ENCODE measurements at regions not wholly inside any gene's neighbourhood (a gene's known extent, or its start where the extent isn't known, plus 50 kb on each side); places are given as distances from the start of the nearest gene placed in this dataset.
"Not testable (repeated sequence)": the region's sequence is repeated elsewhere in the genome, so short reads cannot be mapped to it uniquely, and the experiment has no call there.

DNA sequence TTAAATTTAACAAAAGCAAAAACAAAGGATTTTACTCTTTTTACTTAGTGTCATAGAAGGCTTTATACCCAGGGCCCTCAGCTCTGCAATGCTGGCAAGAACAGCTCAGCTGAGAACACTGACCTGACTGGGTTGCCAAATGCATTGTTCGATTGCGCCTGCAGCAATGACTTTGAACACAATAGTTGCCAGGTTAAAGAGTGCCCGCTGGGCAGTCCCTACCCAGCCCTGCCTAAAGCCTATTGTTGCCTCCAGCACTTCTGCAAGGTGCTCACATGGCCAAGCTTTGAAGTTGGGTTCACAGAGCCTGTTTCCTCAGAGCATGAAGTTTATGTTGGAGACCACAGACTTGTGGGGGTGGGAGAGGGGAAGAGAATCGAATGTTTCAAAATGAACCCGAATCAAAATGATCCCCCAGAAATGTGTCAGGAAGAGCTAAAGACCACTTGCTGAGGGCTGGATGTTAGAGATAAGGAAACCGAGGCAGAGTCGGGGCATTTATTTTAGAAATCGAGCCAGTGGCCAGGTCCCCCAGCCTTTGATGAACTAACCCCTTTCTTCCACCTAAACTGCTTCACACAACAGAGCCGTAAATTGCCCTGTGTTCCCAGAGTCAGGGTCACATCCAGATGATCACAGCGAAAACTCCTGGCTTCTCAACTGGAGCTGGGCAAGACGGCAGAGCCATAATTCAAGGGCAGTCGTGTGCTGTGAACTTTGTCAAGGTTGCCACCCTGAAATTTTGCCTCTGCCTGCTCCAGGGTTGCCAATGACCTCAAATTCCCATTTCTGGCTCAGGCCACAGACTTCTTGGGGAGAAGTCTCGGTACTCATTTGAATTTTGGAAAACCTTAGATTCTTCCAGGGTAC lies 55.0 kb downstream of the FOXA2 start:
- no peak for DNase-seq (ENCODE audit: low read depth)

GRCh38 chr20:22526512-22527012 lies 57.8 kb downstream of the FOXA2 start:
- DNase-seq (ENCODE audit: low read depth), result no peak

DNA sequence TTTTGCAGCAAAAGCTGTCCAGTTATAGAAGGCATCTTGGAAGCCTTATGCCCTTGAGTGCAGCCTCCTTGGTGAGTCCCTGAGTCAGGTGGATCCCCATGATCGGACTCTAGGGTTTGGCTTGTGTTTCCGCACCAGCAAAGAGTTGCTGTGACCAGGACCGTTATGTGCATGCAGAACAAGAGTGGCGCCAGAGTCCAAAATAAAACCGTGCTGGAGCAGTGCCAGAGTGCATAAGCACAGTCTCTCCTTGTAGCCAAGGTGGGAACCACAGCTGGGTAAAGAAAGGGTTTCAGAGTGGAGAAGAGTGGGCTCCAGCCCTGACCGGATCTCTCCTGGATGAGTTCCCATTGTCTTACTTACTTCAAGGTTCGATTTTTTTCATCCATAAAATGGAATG lies 58.6 kb downstream of the FOXA2 start:
- no peak for DNase-seq (ENCODE audit: low read depth)

- no peak for DNase-seq (ENCODE audit: low read depth)
These were observed 59.1 kb downstream of the FOXA2 start for GRCh38 chr20:22525069-22525820.

- no peak for DNase-seq (ENCODE audit: low read depth)
These were observed 59.9 kb downstream of the FOXA2 start for GRCh38 chr20:22524393-22525015.

GRCh38 chr20:22523499-22524392 lies 60.6 kb downstream of the FOXA2 start:
- no peak for DNase-seq (ENCODE audit: low read depth)

GRCh38 chr20:22523128-22523498 lies 61.3 kb downstream of the FOXA2 start:
- DNase-seq (ENCODE audit: low read depth), result no peak

DNA sequence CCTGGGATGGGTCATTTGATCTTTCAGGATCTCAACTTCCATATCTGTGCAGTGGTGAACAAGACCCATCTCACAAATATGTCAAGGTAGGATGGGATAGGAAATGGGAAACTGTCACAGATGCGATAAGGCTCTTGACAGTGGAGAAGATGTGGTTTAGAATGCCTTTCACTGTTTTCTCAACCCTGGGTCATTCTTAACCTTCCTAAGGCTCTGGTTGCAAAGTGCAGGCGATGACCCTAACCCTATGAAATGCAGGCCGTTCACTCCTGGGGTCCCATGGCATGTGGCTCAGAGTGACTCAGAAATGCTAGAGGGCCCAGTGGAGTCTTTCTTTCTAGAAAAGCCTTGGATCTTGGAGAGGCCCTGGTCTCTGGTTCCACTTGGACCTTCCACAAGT lies 61.7 kb downstream of the FOXA2 start:
- no peak for DNase-seq (ENCODE audit: low read depth)

DNA sequence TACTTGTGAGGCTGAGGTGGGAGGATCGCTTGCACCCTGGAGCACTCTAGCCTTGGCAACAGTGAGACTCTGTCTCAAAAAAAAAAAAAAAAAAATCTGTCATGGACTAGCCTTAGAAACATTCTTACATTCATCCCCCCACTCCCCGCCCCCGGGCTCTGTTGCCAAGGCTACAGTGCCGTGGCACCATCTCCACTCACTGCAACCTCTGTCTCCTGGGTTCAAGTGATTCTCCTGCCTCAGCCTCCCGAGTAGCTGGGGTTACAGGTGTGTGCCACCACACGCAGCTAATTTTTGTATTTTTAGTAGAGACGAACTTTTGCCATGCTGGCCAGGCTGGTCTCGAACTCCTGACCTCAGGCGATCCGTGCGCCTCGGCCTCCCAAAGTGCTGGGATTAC lies 62.4 kb downstream of the FOXA2 start:
- DNase-seq (ENCODE audit: low read depth), result not testable (repeated sequence)

GRCh38 chr20:22520381-22520780 lies 64.0 kb downstream of the FOXA2 start:
- DNase-seq (ENCODE audit: low read depth), result no peak

DNA sequence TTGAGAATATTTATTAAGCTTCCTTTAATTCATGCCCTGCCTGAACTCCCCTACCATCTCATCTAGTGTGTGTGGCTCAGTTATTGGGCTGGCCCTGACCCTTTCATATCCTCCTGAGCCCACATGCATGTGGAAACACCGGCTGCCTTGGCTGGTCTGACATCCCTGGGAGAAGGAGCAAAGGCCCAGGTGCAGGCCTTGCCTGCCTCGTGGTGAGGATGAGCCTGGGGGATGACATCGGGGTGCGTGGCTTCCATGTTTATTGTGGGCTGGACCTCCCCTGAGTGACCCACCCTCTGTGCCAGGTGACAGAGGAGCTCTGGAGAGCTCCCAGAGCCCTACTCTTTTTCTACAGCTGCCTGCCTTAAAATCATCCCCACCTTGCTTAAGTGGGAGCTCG lies 69.1 kb downstream of the FOXA2 start:
- DNase-seq (ENCODE audit: low read depth), result no peak

GRCh38 chr20:22513574-22513973 lies 70.8 kb downstream of the FOXA2 start:
- no peak for DNase-seq (ENCODE audit: low read depth)

DNA sequence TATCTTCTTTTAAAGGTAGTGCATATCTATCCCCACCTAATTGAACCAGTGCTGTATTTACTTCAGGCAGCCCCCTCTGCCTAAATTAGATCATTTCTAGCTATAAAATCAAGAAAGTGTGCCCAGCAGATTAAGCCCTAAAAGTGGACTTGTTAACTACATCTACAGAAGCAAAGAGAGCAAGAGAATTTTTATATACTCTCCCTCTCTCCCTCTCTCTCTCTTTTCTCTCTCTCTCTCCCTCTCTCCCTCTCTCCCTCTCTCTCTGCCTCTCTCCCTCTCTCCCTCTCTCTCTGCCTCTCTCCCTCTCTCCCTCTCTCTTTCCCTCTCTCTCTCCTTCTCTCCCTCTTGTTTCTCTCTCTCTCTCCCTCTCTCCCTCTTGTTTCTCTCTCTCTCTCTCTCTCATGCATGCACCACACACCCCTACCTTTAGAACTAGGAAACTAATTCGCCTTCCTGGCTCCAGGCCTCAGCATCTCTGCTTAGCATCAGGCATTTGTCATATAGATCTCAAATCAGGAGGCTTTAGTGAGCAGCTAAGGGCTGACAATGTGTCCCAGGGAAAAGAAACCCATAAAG lies 71.4 kb downstream of the FOXA2 start:
- DNase-seq (ENCODE audit: low read depth), result no peak

GRCh38 chr20:22511943-22512910 lies 72.1 kb downstream of the FOXA2 start:
- DNase-seq (ENCODE audit: low read depth), result no peak

GRCh38 chr20:22509843-22510147 lies 74.6 kb downstream of the FOXA2 start:
- DNase-seq (ENCODE audit: low read depth), result no peak

DNA sequence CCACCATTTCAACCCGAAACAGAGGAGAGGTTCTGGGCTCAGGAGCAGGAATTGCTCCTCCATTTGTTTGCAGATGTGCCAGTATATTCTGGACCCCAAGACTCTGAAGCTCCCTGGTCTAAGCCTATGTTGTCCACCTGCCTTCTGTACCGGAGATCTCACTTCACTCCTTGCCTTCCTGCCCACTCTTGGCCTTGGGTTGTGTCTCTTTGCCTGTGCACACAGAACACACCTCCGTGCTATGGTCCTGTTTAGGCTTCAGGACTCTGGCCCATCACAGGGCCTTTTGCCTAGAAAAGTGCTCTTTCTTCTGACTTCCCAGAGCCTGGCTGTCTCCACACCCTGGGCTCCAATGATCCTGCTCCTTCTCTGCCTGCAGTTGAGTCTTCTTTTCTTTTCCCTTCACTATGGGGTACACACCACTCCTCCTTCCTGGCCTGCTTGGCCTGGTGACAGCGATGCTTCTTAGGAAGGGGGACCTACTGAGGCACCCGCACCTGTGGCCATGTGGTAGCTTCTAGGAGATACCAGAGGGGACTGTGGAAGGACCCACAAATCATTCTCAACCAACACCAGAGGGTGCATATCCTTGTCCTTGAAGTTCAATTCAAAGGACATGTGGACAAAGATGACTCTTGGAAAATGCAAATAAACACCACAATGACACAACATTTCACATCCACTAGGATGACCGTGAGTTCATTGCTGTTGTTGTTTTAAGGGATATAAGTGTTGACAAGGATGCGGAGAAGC lies 75.1 kb downstream of the FOXA2 start:
- DNase-seq (ENCODE audit: low read depth), result no peak

GRCh38 chr20:22508426-22508825 lies 75.9 kb downstream of the FOXA2 start:
- no peak for DNase-seq (ENCODE audit: low read depth)

GRCh38 chr20:22507240-22507961 lies 77.0 kb downstream of the FOXA2 start:
- DNase-seq (ENCODE audit: low read depth), result no peak

DNA sequence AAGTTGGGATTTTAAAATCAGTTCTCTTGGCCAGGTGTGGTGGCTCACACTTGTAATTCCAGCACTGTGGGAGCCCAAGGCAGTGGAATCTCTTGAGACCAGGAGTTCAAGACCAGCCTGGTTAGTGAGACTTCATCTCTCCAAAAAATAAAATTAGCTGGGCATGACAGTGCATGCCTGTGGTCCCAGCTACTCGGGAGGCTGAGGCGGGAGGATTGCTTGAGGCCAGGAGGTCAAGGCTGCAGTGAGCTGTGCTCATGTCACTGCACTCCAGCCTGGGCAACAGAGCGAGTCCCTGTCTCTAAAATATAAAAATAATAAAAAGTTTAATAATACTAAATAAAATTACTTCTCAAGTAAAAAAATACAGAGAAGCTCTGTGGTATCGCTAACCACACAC lies 77.5 kb downstream of the FOXA2 start:
- no peak for DNase-seq (ENCODE audit: low read depth)

Measured in RPMI7951 (cell line).